Cardiac muscle cell (in vitro differentiated cells and primary cell): ENCODE measurements at regions not wholly inside any gene's neighbourhood (a gene's known extent, or its start where the extent isn't known, plus 50 kb on each side); places are given as distances from the start of the nearest gene placed in this dataset.

Experiments
- DNase-seq, 2 donors: peaks; one replicate each; pipeline versions ENCODE4 v3.0.0 to v3.0.0-alpha.2; 2010 to 2017; ENCODE audit warnings: low read depth in 1 of 2, low spot score in 1 of 2
- H3K27ac ChIP-seq: fragments of 200-600 bp; sonication (generic); 2 replicates; pipeline ENCODE4 v1.5.1; 2016
- H3K27me3 ChIP-seq: fragments of 200-600 bp; sonication (generic); 2 replicates; pipeline ENCODE4 v1.6.0; 2016; ENCODE audit warnings: control low read depth
- H3K36me3 ChIP-seq: fragments of 200-600 bp; sonication (generic); 2 replicates; pipeline ENCODE4 v1.5.1; 2016; ENCODE audit warnings: control low read depth
- H3K4me1 ChIP-seq: fragments of 200-600 bp; sonication (generic); 2 replicates; pipeline ENCODE4 v1.8.1; 2017; ENCODE audit warnings: low read depth, mild to moderate bottlenecking, mixed run types
- H3K4me3 ChIP-seq: fragments of 200-600 bp; sonication (generic); 2 replicates; pipeline ENCODE4 v1.5.1; 2016; ENCODE audit warnings: mild to moderate bottlenecking
- H3K9me3 ChIP-seq: fragments of 200-600 bp; sonication (generic); 2 replicates; pipeline ENCODE4 v1.5.1; 2017; ENCODE audit warnings: low read depth, mild to moderate bottlenecking, control low read depth
- CTCF ChIP-seq: IDR thresholded peaks from 2 replicates; pipeline ENCODE4 v1.5.1; 2012; ENCODE audit warnings: low read depth, mild to moderate bottlenecking, low read length

- TF ChIP-seq CTCF: no peak
- Histone ChIP-seq H3K36me3 (no peaks in the 10 kb centered on the region), H3K27ac (no peak overlapping the region), H3K4me1 (no peaks in the 10 kb centered on the region), H3K9me3 (no peaks in the 10 kb centered on the region), H3K27me3 (no peaks in the 10 kb centered on the region), H3K4me3 (no peak overlapping the region)
- DNase-seq: no peak
These were observed 1398.6 kb downstream of the MRPL39 start for GRCh38 chr21:24208562-24209260.

- DNase-seq: no peak
These were observed 1402.0 kb downstream of the MRPL39 start for GRCh38 chr21:24205319-24205718.

GRCh38 chr21:24204641-24205040 lies 1402.6 kb downstream of the MRPL39 start:
- DNase-seq: no peak
- H3K36me3 ChIP-seq: no peaks in the 10 kb centered on the region
- no peak overlapping the region for H3K27ac ChIP-seq
- H3K4me3 ChIP-seq: no peak overlapping the region
- H3K27me3 ChIP-seq: no peaks in the 10 kb centered on the region
- no peaks in the 10 kb centered on the region for H3K4me1 ChIP-seq
- no peak for TF ChIP-seq CTCF
- no peaks in the 10 kb centered on the region for H3K9me3 ChIP-seq

More at GRCh38 chr21:24205319-24205718, 1402.0 kb downstream of the MRPL39 start:
- no peak for TF ChIP-seq CTCF
- no peaks in the 10 kb centered on the region for H3K36me3 ChIP-seq
- no peak overlapping the region for H3K27ac ChIP-seq
- no peaks in the 10 kb centered on the region for H3K27me3 ChIP-seq
- no peak overlapping the region for H3K4me3 ChIP-seq
- no peaks in the 10 kb centered on the region for H3K9me3 ChIP-seq
- no peaks in the 10 kb centered on the region for H3K4me1 ChIP-seq

DNA sequence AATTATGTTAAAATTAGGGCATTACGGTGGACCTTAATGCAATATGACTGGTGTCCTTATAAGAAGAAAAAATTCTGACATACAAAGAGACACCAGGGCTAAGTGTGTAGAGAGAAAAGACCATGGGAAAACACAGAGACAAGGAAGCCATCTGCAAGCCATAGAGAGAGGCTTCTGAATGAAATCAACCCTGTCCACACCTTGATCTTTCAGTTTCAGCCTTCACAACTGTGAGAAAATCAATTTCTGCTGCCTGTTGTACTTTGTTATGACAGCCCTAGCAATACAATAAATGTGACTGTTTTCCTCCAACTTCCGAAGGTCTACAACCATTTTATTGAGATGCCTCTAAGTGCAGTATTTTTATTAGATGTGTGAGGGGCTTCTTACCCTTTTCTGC lies 1407.2 kb downstream of the MRPL39 start:
- TF ChIP-seq CTCF: no peak
- Histone ChIP-seq H3K27ac (no peak overlapping the region), H3K9me3 (no peaks in the 10 kb centered on the region), H3K4me1 (no peaks in the 10 kb centered on the region), H3K4me3 (no peak overlapping the region), H3K36me3 (no peaks in the 10 kb centered on the region), H3K27me3 (no peaks in the 10 kb centered on the region)
- no peak for DNase-seq

DNA sequence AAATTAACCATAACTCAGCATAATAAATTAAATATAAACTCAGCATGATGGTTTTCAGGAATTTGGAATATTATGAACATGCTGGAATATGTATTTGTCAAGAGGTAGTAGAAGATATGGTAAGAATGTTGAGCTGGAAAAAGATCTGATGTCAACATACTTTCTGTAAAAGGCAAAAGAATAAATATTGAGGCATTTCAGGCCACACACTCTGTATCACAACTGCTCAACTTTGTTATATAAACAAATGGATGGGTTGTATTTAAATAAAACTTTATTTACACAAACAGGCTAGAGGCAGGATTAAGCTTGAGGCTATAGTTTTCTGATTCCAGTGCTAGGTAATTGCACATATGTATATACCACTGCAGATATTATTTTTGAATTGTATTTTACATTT lies 1409.4 kb downstream of the MRPL39 start:
- H3K9me3 ChIP-seq: no peaks in the 10 kb centered on the region
- H3K27me3 ChIP-seq: no peaks in the 10 kb centered on the region
- DNase-seq: no peak
- TF ChIP-seq CTCF: no peak
- no peaks in the 10 kb centered on the region for H3K4me1 ChIP-seq
- no peak overlapping the region for H3K27ac ChIP-seq
- no peak overlapping the region for H3K4me3 ChIP-seq
- no peaks in the 10 kb centered on the region for H3K36me3 ChIP-seq
